ENCODE measurements at regions not wholly inside any gene's neighbourhood (a gene's known extent, or its start where the extent isn't known, plus 50 kb on each side); places are given as distances from the start of the nearest gene placed in this dataset.

DNA sequence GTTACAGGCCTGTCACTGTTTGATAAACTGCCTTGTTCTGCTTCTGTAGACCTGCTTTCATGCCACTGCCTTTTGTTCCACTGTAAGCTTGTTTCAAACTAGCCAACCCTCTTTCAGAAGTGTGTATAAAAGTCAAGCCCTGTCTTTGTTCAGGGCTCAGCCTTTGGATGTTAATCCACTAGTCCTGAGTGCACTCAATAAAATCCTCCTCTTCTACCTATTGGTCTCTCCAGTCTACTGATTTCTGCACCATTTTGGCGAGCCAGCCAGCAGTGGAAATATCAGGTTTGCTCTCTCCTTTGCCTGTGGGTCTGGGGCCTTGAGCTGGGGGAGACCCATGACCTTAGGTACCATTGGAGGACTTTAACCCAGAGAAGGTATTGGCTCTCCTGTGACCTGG lies 901.6 kb upstream of the NDST4 start:
- Histone ChIP-seq H3K27me3 (ENCODE audit: insufficient read depth, low read length, poor library complexity, severe bottlenecking) (no peaks in the 10 kb centered on the region), H3K36me3 (ENCODE audit: insufficient read depth, low read length) (no peaks in the 10 kb centered on the region), H4K20me1 (ENCODE audit: insufficient read depth, low read length, poor library complexity, severe bottlenecking) (no peaks in the 10 kb centered on the region), H3K4me2 (ENCODE audit: low read depth, low read length, poor library complexity, severe bottlenecking) (no peak overlapping the region), H3K4me3 (ENCODE audit: low read length, poor library complexity, severe bottlenecking) (no peak overlapping the region), H3K4me1 (ENCODE audit: insufficient read depth, low read length, poor library complexity, severe bottlenecking) (no peaks in the 10 kb centered on the region), H3K79me2 (ENCODE audit: insufficient read depth, low read length) (no peaks in the 10 kb centered on the region), H3K9me3 (ENCODE audit: insufficient read depth, low read depth, low read length) (peaks cover 13% of the 10 kb centered on the region; the same call in 1 of the 2 replicates), H2AFZ (ENCODE audit: low read length) (no peak overlapping the region), H3K9ac (ENCODE audit: low read depth, low read length, poor library complexity, severe bottlenecking) (no peak overlapping the region), H3K9me2 (replicated peaks; ENCODE audit: low read depth, low read length) (no peaks in the 10 kb centered on the region), H3F3A (ENCODE audit: low read depth) (no peaks in the 10 kb centered on the region)
- TF ChIP-seq EZH2phosphoT487 (IDR thresholded peaks at IDR 0.05; ENCODE audit: borderline replicate concordance) = no peak

DNA sequence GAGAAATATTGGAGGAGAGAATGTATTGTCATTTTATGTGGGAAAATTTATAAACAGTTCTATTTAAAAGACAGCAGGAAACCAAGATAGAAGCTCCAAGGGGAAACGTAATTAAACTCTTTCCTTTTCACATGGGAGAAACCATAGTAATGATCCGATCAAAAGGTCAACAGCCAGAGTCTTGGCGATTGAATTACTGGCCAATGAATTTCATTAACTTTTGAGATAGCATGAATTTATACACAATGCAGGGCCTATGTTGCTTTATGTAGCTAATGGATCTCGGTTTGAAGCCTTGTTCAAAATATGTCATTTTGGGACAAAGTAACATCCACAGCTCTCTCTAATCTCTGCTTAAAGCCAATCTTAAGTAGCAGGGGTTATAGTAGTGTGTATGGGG lies 897.5 kb upstream of the NDST4 start:
- Histone ChIP-seq H3K36me3 (ENCODE audit: insufficient read depth, low read length) (no peaks in the 10 kb centered on the region), H3K4me1 (ENCODE audit: insufficient read depth, low read length, poor library complexity, severe bottlenecking) (no peaks in the 10 kb centered on the region), H3F3A (ENCODE audit: low read depth) (no peaks in the 10 kb centered on the region), H3K4me2 (ENCODE audit: low read depth, low read length, poor library complexity, severe bottlenecking) (no peak overlapping the region), H3K4me3 (ENCODE audit: low read length, poor library complexity, severe bottlenecking) (no peak overlapping the region), H3K79me2 (ENCODE audit: insufficient read depth, low read length) (no peaks in the 10 kb centered on the region), H3K9ac (ENCODE audit: low read depth, low read length, poor library complexity, severe bottlenecking) (no peak overlapping the region), H4K20me1 (ENCODE audit: insufficient read depth, low read length, poor library complexity, severe bottlenecking) (no peaks in the 10 kb centered on the region), H2AFZ (ENCODE audit: low read length) (no peak overlapping the region), H3K9me2 (replicated peaks; ENCODE audit: low read depth, low read length) (no peaks in the 10 kb centered on the region), H3K27me3 (ENCODE audit: insufficient read depth, low read length, poor library complexity, severe bottlenecking) (no peaks in the 10 kb centered on the region), H3K9me3 (ENCODE audit: insufficient read depth, low read depth, low read length) (peaks cover 6% of the 10 kb centered on the region; the same call in 1 of the 2 replicates)
- no peak for TF ChIP-seq EZH2phosphoT487 (IDR thresholded peaks at IDR 0.05; ENCODE audit: borderline replicate concordance)
- TF ChIP-seq, protein P1, sequence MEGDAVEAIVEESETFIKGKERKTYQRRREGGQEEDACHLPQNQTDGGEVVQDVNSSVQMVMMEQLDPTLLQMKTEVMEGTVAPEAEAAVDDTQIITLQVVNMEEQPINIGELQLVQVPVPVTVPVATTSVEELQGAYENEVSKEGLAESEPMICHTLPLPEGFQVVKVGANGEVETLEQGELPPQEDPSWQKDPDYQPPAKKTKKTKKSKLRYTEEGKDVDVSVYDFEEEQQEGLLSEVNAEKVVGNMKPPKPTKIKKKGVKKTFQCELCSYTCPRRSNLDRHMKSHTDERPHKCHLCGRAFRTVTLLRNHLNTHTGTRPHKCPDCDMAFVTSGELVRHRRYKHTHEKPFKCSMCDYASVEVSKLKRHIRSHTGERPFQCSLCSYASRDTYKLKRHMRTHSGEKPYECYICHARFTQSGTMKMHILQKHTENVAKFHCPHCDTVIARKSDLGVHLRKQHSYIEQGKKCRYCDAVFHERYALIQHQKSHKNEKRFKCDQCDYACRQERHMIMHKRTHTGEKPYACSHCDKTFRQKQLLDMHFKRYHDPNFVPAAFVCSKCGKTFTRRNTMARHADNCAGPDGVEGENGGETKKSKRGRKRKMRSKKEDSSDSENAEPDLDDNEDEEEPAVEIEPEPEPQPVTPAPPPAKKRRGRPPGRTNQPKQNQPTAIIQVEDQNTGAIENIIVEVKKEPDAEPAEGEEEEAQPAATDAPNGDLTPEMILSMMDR (conservative IDR thresholded peaks at IDR 0.05; ENCODE audit: low read length) = no peak

DNA sequence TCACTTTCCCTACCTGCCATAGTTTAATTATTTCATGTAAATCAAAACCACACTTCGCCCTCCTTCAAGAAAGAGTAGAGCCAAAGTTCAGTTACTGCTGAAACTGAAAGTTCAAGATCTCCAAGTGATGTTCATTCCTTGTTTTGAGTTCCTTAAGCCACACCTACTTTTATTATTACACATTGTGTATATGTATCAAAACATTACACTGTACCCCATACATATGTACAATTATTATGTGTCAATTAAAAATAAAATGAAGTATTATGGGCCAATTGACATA lies 892.3 kb upstream of the NDST4 start:
- Histone ChIP-seq H3K4me1 (ENCODE audit: insufficient read depth, low read length, poor library complexity, severe bottlenecking) (no peaks in the 10 kb centered on the region), H2AFZ (ENCODE audit: low read length) (no peak overlapping the region), H3K36me3 (ENCODE audit: insufficient read depth, low read length) (no peaks in the 10 kb centered on the region), H3F3A (ENCODE audit: low read depth) (no peaks in the 10 kb centered on the region), H3K4me2 (ENCODE audit: low read depth, low read length, poor library complexity, severe bottlenecking) (no peak overlapping the region), H3K79me2 (ENCODE audit: insufficient read depth, low read length) (no peaks in the 10 kb centered on the region), H4K20me1 (ENCODE audit: insufficient read depth, low read length, poor library complexity, severe bottlenecking) (no peaks in the 10 kb centered on the region), H3K27me3 (ENCODE audit: insufficient read depth, low read length, poor library complexity, severe bottlenecking) (no peaks in the 10 kb centered on the region), H3K9me2 (replicated peaks; ENCODE audit: low read depth, low read length) (no peaks in the 10 kb centered on the region), H3K9ac (ENCODE audit: low read depth, low read length, poor library complexity, severe bottlenecking) (no peak overlapping the region), H3K4me3 (ENCODE audit: low read length, poor library complexity, severe bottlenecking) (no peak overlapping the region), H3K9me3 (ENCODE audit: insufficient read depth, low read depth, low read length) (no peaks in the 10 kb centered on the region)
- TF ChIP-seq EZH2phosphoT487 (IDR thresholded peaks at IDR 0.05; ENCODE audit: borderline replicate concordance) = no peak
- TF ChIP-seq, protein P1 (conservative IDR thresholded peaks at IDR 0.05; ENCODE audit: low read length) = no peak

DNA sequence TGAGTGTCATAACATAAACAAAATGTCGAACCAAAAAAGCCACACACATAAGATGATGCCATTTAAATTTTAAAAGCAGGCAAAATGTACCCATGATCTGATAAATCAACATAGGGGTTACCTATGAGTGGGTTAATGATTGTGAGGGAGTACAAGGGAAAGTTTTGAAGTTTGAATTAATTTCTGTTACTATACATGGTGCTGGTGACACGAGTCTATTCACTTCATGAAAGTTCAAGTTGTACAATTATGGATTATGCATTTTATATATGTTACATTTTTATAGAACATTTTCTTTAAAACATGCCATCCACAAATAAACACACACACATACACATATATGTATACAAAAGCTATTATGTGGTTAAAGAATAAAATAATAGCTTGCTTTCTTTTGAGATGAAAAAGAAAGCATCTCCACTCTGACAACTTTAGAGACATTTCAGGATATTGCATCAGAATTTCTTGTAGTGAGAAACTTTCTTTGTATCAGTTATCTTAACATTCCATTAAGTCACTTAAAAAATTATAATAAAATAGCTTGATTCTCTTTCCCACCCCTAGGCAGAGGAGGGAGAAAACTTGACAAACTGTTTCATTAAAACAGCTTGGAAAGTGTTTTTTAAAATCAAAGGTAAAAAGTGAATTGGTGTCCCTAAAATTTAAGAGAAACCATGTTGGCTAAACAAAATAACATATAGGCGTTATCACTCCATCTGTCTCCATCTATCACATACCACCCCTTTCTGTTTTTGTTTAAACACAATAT lies 891.8 kb upstream of the NDST4 start:
- Histone ChIP-seq H3K27me3 (ENCODE audit: insufficient read depth, low read length, poor library complexity, severe bottlenecking) (no peaks in the 10 kb centered on the region), H2AFZ (ENCODE audit: low read length) (0 out of 2 replicates have a peak overlapping the region, but pooled peaks have one; percentile 5), H3K4me2 (ENCODE audit: low read depth, low read length, poor library complexity, severe bottlenecking) (no peak overlapping the region), H3K9ac (ENCODE audit: low read depth, low read length, poor library complexity, severe bottlenecking) (no peak overlapping the region), H3K4me3 (ENCODE audit: low read length, poor library complexity, severe bottlenecking) (no peak overlapping the region), H3K4me1 (ENCODE audit: insufficient read depth, low read length, poor library complexity, severe bottlenecking) (no peaks in the 10 kb centered on the region), H3F3A (ENCODE audit: low read depth) (no peaks in the 10 kb centered on the region), H3K79me2 (ENCODE audit: insufficient read depth, low read length) (no peaks in the 10 kb centered on the region), H3K9me2 (replicated peaks; ENCODE audit: low read depth, low read length) (no peaks in the 10 kb centered on the region), H4K20me1 (ENCODE audit: insufficient read depth, low read length, poor library complexity, severe bottlenecking) (no peaks in the 10 kb centered on the region), H3K9me3 (ENCODE audit: insufficient read depth, low read depth, low read length) (no peaks in the 10 kb centered on the region), H3K36me3 (ENCODE audit: insufficient read depth, low read length) (no peaks in the 10 kb centered on the region)
- TF ChIP-seq, protein P1 (conservative IDR thresholded peaks at IDR 0.05; ENCODE audit: low read length) = no peak
- TF ChIP-seq EZH2phosphoT487 (IDR thresholded peaks at IDR 0.05; ENCODE audit: borderline replicate concordance) = no peak
